ENCODE measurements at regions not wholly inside any gene's neighbourhood (a gene's known extent, or its start where the extent isn't known, plus 50 kb on each side); places are given as distances from the start of the nearest gene placed in this dataset.

DNA sequence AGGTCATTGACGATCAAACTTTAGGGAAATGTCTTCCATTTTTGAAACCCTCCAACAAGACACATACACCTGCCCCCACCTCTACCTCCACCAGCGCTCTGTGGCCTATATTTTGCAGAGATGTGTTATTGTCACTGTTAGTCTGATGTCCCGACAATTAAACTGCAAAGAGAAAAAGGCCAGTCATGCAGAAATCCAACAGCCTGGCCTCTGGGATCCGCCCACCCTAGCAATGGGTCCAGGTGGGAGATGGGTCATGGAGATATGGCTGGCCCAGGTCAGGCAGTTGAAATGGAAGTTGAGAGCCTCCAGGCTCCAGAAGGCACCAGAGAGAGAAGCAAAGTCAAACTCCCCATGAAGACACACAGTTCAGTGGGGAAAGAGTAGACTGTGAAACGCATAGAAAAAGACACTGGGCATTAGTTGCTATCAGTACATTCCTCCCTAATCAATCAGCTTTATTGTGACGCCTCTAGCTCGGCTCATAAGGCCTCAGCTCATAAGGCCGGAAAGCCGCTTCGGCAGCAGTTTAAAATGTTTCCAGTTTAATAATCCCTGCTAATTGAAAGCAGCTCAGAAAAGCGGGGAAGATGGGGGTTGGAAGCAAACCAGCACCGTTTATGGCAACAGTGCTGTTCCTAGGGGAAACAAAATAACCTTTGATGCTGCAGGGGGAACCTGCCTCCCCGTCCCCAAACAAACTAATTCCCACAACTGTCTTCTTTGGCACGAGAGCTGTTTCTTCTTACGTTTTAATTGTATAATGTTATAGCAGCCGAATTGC lies 239.7 kb upstream of the ZNF507 start:
- BruUV-seq (replicated peaks) = no TSS peak
- no peak overlapping the region for H2BK120ac ChIP-seq (ENCODE audit: low read depth, low read length)
- intact Hi-C loops (cut with micrococcal nuclease) (no loop called here), dilution Hi-C loops (cut with HindIII; ENCODE audit: low sequenced_read_pairs, unreplicated experiment) (no loop called here), in situ Hi-C loops (cut with MboI; ENCODE audit: low sequenced_read_pairs) (no loop called here)
- WGBS, 2 experiments (ENCODE audit: extremely low coverage in 2 of 2, insufficient read length in 1 of 2) = no CpG with 5 or more reads among the region's 16 CpGs
- no peak overlapping the region for H2BK5ac ChIP-seq (ENCODE audit: low read depth, low read length, poor library complexity, severe bottlenecking)
- H3K56ac ChIP-seq (ENCODE audit: extremely low read depth, insufficient read depth, low read length) = no peak overlapping the region
- TF ChIP-seq RFX5 (IDR thresholded peaks at IDR 0.05; ENCODE audit: low read depth, low read length) = no peak
- no peaks in the 10 kb centered on the region for H3K4me1 ChIP-seq (ENCODE audit: control insufficient read depth, insufficient read depth, low read length)
- ChIA-PET CTCF (no interaction called here), POLR2A (ENCODE audit: unreplicated experiment) (no interaction called here)
- H2AK5ac ChIP-seq (ENCODE audit: low read depth, low read length) = no peak overlapping the region
- no peaks in the 10 kb centered on the region for H3K27me3 ChIP-seq (ENCODE audit: control insufficient read depth, insufficient read depth, low read length)
- H2BK20ac ChIP-seq (ENCODE audit: low read depth, low read length) = no peak overlapping the region
- no peak overlapping the region for H2AK9ac ChIP-seq (replicated peaks; ENCODE audit: low read depth, low read length, poor library complexity)
- ATAC-seq (ENCODE audit: low read depth) (no peak), DNase-seq (no peak)
- no peak overlapping the region for H2BK15ac ChIP-seq (ENCODE audit: low read depth, low read length)
- H3K9me3 ChIP-seq (ENCODE audit: control insufficient read depth, insufficient read depth, low read length) = no peaks in the 10 kb centered on the region
- no peak overlapping the region for H3K18ac ChIP-seq (ENCODE audit: low read depth, low read length)
- no peak overlapping the region for H3K9ac ChIP-seq (ENCODE audit: low read depth, low read length)
- no peak overlapping the region for H3K23ac ChIP-seq (ENCODE audit: low read depth, low read length)
- H3K36me3 ChIP-seq (ENCODE audit: control insufficient read depth, insufficient read depth, low read length) = no peaks in the 10 kb centered on the region
- H4K20me1 ChIP-seq (ENCODE audit: insufficient read depth, low read length) = no peaks in the 10 kb centered on the region
- no peak overlapping the region for H4K8ac ChIP-seq (ENCODE audit: low read depth in 2 of 2, low read length in 2 of 2)
- no peak overlapping the region for H3K4me2 ChIP-seq (ENCODE audit: low read depth, low read length)
- no peak overlapping the region for H3K4me3 ChIP-seq (ENCODE audit: insufficient read depth, low read depth, low read length)
- no peaks in the 10 kb centered on the region for H3K9me1 ChIP-seq (ENCODE audit: insufficient read depth, low read length)
- no peak overlapping the region for H3K4ac ChIP-seq (ENCODE audit: low read depth, low read length)
- H3K14ac ChIP-seq (replicated peaks; ENCODE audit: low read depth, low read length) = no peak overlapping the region
- no peaks in the 10 kb centered on the region for H3K79me1 ChIP-seq (ENCODE audit: low read depth in 1 of 2, low read length in 2 of 2)
- H2AFZ ChIP-seq (replicated peaks; ENCODE audit: low read length, poor library complexity) = no peak overlapping the region
- no peak overlapping the region for H4K5ac ChIP-seq (ENCODE audit: low read depth, low read length)
- no peak overlapping the region for H4K91ac ChIP-seq (ENCODE audit: insufficient read depth, low read depth, low read length)
- no peak overlapping the region for H3K27ac ChIP-seq (ENCODE audit: insufficient read depth, low read length)

Measured in IMR-90 (cell line).